ENCODE measurements at regions not wholly inside any gene's neighbourhood (a gene's known extent, or its start where the extent isn't known, plus 50 kb on each side); places are given as distances from the start of the nearest gene placed in this dataset.
"Not testable (repeated sequence)": the region's sequence is repeated elsewhere in the genome, so short reads cannot be mapped to it uniquely, and the experiment has no call there.

DNA sequence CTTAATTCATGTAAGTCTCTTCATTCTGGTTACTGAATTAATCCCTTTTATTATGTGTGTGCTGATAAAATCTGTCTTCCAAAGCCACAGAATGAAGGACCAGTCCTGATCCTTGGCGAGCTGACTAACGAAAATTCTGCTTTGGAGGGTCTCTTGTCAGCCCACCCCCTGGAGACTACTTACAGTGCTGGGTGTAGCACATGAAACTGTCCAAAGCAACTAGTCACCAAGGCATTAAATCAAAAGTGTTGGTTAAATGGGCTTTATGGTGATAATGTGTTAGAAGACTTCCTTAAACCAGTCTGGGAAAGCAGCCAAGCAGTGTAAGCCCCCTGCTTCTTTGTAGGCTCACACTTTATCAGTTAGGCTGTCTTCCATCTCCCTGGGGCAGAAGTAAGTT is 420.2 kb downstream of the SUCLG1 start:
- peak; percentile 20 to 27 for DNase-seq

GRCh38 chr2:84033347-84033974 is 425.6 kb downstream of the SUCLG1 start:
- no peak for DNase-seq

GRCh38 chr2:84031312-84032050 is 427.6 kb downstream of the SUCLG1 start:
- DNase-seq = peak in 1 of 2 experiments; percentile 25

GRCh38 chr2:84029903-84030575 is 429.0 kb downstream of the SUCLG1 start:
- DNase-seq = peak in 1 of 2 experiments; percentile 60

GRCh38 chr2:84026818-84027217 is 432.3 kb downstream of the SUCLG1 start:
- no peak for DNase-seq

- peak; percentile 34 to 67 for DNase-seq
These were observed 436.2 kb downstream of the SUCLG1 start for GRCh38 chr2:84022810-84023431.

DNA sequence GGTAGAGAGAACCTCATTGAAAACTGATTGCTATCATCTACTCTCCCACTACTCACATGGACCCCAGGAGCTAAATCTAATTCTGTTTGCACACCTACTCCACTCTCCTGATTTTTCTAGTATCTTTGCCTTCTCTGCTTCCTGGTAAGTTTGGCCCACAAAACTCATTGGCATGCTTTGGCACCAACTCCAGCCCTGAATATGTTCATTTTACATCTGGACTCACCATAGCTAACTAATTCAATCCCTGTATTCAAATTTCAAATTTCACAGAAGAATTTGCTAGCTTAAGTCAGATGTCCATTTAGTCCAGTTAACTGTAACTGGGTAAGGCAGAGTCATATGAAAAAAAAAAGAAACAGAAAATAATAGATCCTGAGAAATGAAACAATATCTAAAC is 442.1 kb downstream of the SUCLG1 start:
- no peak for DNase-seq

- DNase-seq = no peak
These were observed 442.9 kb downstream of the SUCLG1 start for GRCh38 chr2:84016183-84016582.

DNA sequence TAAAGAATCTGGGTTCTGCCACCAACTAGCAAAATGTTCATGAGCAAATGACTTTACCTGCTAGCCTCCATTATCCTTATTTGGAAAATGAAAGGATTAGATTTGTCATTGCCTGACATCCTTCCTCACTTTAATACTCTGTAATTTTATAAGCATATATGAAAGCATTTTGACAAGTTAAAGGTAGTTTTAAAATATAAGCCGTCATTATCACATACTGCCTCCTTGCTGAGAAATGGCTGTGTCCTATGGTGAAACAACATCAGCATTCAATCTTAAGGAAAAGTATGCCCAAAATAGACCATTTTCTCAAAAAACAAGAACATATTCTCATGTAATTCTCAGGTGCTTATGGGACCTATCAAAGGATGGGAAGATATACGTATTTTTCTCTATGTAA is 461.2 kb downstream of the SUCLG1 start:
- no peak for DNase-seq

GRCh38 chr2:83994633-83995179 is 464.4 kb downstream of the SUCLG1 start:
- DNase-seq = no peak

DNA sequence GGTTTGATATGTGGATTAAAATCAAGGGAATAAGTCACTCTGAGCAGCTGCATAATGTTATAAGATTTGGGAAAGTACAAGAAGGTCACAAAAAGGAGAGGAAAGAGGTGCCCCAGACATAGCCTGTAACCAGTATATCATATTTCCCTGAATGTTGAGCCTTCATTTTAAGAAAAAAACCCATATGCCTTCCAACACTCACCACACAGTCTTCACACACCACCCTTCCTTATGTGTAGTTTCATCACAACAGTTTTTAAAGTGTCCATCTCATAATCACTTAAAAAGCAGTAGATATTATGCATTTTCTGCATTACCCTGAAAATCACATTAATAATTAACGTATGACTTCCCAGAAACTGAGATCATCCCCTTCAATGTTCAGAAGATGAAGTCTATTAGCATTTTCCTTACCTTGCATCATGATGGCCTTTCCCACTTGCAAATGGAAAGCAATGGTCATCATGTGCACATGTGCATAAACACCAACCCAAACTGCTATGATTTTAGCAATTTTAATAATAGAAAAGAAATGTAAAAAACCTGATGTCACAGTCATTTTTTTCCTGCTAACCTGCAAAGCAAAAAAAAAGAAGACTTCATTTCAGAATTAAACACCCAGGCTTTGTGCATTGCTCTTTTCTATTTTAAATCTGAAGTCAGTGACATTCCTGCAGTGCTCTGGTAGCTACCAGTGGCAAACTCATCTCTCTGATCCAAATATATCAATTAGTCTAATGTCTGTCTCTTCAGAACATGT is 465.0 kb downstream of the SUCLG1 start:
- DNase-seq = no peak

GRCh38 chr2:83991992-83992391 is 467.1 kb downstream of the SUCLG1 start:
- DNase-seq = no peak

- DNase-seq = peak; percentile 2 to 72
These were observed 468.4 kb downstream of the SUCLG1 start for GRCh38 chr2:83990636-83991035.

GRCh38 chr2:83976628-83977027 is 482.5 kb downstream of the SUCLG1 start:
- DNase-seq = not testable (repeated sequence)

- no peak for DNase-seq
These were observed 487.0 kb downstream of the SUCLG1 start for GRCh38 chr2:83972128-83972527.

DNA sequence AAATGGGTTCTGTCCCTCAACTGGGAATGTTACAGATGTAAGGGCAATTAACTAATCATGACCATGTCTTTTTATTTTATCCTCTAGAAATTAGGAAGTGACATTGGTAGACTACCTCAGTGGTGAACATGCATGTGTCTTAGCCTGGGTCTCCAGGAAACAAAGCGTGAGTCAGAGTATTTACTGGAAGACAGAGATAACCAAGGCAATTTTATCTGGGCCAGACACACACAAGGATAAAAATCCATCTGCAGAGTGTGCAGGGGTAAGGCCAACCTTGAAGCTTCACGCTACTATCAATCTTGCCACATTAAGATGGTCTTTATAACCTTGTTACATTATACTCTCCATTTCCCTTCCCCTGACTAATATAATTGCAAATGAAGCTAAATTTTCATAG is 487.5 kb downstream of the SUCLG1 start:
- DNase-seq = no peak

DNA sequence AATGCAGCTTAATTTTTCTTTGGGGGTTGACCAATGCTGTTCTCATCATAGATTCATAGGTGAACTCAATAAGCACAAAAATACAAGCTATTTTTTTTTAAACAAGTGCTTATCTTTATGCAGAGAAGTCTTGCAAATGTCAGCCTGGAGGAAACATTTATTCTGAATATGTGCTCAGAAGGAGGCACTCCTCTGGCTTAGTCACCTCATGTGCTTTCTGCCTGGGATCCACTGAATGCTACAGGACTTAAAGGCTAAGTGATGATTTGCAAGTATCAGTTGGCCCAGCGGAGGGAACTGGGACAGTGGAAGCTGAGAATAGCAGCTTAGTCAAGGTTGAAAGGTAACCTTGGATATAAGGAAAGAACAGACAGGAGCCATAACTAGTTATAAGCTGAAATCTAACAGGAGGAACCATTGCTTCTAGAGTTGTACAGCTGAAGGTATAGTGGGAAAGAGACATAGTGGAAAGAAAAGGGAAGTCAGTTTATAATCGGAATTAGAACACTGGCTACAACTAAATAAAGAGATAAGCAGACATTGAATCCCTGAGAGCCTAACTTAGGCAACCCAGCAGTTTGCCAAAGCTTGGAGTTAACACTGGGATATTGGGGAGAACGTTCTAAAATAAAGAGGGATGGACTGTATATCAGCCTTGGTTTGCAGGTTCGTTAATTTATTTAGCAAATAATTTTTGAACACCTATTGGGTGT is 488.7 kb downstream of the SUCLG1 start:
- no peak for DNase-seq

GRCh38 chr2:83969085-83969484 is 490.0 kb downstream of the SUCLG1 start:
- no peak for DNase-seq

- no peak for DNase-seq
These were observed 491.2 kb downstream of the SUCLG1 start for GRCh38 chr2:83967854-83968253.

DNA sequence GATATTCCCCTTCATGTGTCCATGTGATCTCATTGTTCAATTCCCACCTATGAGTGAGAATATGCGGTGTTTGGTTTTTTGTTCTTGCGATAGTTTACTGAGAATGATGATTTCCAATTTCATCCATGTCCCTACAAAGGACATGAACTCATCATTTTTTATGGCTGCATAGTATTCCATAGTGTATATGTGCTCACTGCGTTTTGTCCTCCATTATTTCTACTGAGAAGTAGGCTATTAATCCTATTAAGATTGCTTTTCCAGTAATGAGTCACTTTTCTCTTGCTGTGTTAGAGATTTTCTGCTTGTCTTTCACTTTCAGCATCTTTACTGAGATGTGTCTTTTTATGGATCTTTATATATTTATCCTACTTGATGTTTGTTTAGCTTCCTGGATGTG is 492.1 kb downstream of the SUCLG1 start:
- not testable (repeated sequence) for DNase-seq

- no peak for DNase-seq
These were observed 497.6 kb downstream of the SUCLG1 start for GRCh38 chr2:83961512-83961911.

- no peak for DNase-seq
These were observed 498.7 kb downstream of the SUCLG1 start for GRCh38 chr2:83960371-83960770.

All from NCI-H524 (cell line).